HCT116 (cell line): ENCODE measurements at regions not wholly inside any gene's neighbourhood (a gene's known extent, or its start where the extent isn't known, plus 50 kb on each side); places are given as distances from the start of the nearest gene placed in this dataset.

ENCODE experiments used
- ATAC-seq: fragments of 200-7000 bp; cut with Tn5 transposase; 2 replicates; pipeline ENCODE4 v1.9.1; 2020; ENCODE audit warnings: mild to moderate bottlenecking, moderate library complexity
- BruUV-seq: library from RNA; stranded (reverse); fragments of 400-500 nt; replicated peaks from 2 replicates; lab custom pipeline; 2021; lab: Mats Ljungman, UMichigan
- CTCF ChIA-PET: fragments of 300-600 bp; sonication (Branson Sonifier 250); formaldehyde crosslinking; loops from one replicate; lab custom pipeline; 2021; ENCODE audit warnings: antibody characterized with exemption; lab: Charles Lee
- POLR2A ChIA-PET: fragments of 300-600, 350-600 bp; sonication (Branson Sonifier 250); formaldehyde crosslinking; loops from one replicate; lab custom pipeline; 2021; ENCODE audit warnings: antibody characterized with exemption; lab: Charles Lee
- RAD21 ChIA-PET, 2 experiments: fragments of 300-600 bp; sonication (Branson Sonifier 250); formaldehyde crosslinking; loops; one replicate each; lab custom pipeline; 2023; ENCODE audit warnings: low total read pairs in 2 of 2; ENCODE audit not compliant: uncharacterized antibody in 2 of 2, unreplicated experiment in 2 of 2, low non-redundant PET in 1 of 2; lab: Charles Lee
- DNase-seq: peaks from one replicate; pipeline ENCODE4 v3.0.0-alpha.2; 2010; ENCODE audit warnings: low read depth, low spot score
- H2AFZ ChIP-seq: fragments of 200-600 bp; shearing (Covaris generic), sonication (generic); 2 replicates; pipeline ENCODE4 v1.6.1; 2017; ENCODE audit warnings: low read depth, mixed run types, mixed read lengths, antibody characterized with exemption, low read length; ENCODE audit not compliant: poor library complexity, severe bottlenecking
- H3K27ac ChIP-seq: 2 replicates; pipeline ENCODE4 v1.5.1; 2012; ENCODE audit warnings: low read depth, low read length
- H3K27me3 ChIP-seq: fragments of 200-600 bp; sonication (generic); 2 replicates; pipeline ENCODE4 v1.6.1; 2016; ENCODE audit warnings: mixed run types, low read length, mixed read lengths; ENCODE audit not compliant: insufficient read depth
- H3K36me3 ChIP-seq, 2 experiments: fragments of 200-500 bp in 1 of 2; fragments of 200-600 bp in 1 of 2; sonication (Bioruptor generic) in 1 of 2; sonication (generic) in 1 of 2; 2 replicates each; pipeline versions ENCODE4 v1.5.1 to v1.6.1; 2014 to 2016; ENCODE audit warnings: low read length in 2 of 2, inconsistent platforms in 1 of 2, mixed read lengths in 1 of 2, mixed run types in 1 of 2; ENCODE audit not compliant: insufficient read depth in 2 of 2, control insufficient read depth in 1 of 2
- H3K4me1 ChIP-seq, 2 experiments: fragments of 200-600 bp in 1 of 2; sonication (generic) in 1 of 2; 2 replicates each; pipeline versions ENCODE4 v1.5.1 to v1.6.1; 2012 to 2017; ENCODE audit warnings: low read length in 2 of 2, inconsistent platforms in 1 of 2, mild to moderate bottlenecking in 1 of 2, mixed read lengths in 1 of 2, mixed run types in 1 of 2, moderate library complexity in 1 of 2; ENCODE audit not compliant: insufficient read depth in 2 of 2, control insufficient read depth in 1 of 2
- H3K4me2 ChIP-seq: fragments of 200-600 bp; sonication (generic); 2 replicates; pipeline ENCODE4 v1.6.1; 2017; ENCODE audit warnings: mixed run types, low read length, mixed read lengths
- H3K4me3 ChIP-seq, 2 experiments: fragments of 200-600 bp in 1 of 2; sonication (generic) in 1 of 2; replicated peaks in 1 of 2; 2 replicates each; pipeline ENCODE4 v1.5.1; 2011 to 2016; ENCODE audit warnings: low read length in 2 of 2, control low read depth in 1 of 2, low read depth in 1 of 2, mild to moderate bottlenecking in 1 of 2, mixed read lengths in 1 of 2, mixed run types in 1 of 2
- H3K79me2 ChIP-seq: fragments of 200-600 bp; sonication (generic); 2 replicates; pipeline ENCODE4 v1.6.1; 2017; ENCODE audit warnings: mild to moderate bottlenecking, mixed run types, low read length, moderate library complexity, mixed read lengths; ENCODE audit not compliant: insufficient read depth
- H3K9ac ChIP-seq: fragments of 200-600 bp; sonication (generic); 2 replicates; pipeline ENCODE4 v1.6.1; 2016; ENCODE audit warnings: low read length, mixed read lengths
- H3K9me2 ChIP-seq: fragments of 200-600 bp; sonication (generic), shearing (Covaris generic); 2 replicates; pipeline ENCODE4 v1.6.1; 2017; ENCODE audit warnings: mixed run types, mild to moderate bottlenecking, moderate library complexity; ENCODE audit not compliant: insufficient read depth
- H3K9me3 ChIP-seq, 2 experiments: fragments of 200-500 bp in 1 of 2; fragments of 200-600 bp in 1 of 2; sonication (Bioruptor generic) in 1 of 2; sonication (generic) in 1 of 2; 2 replicates each; pipeline ENCODE4 v1.6.1; 2014 to 2017; ENCODE audit warnings: low read length in 2 of 2, mixed read lengths in 2 of 2, inconsistent platforms in 1 of 2, low read depth in 1 of 2, mild to moderate bottlenecking in 1 of 2, mixed run types in 1 of 2, moderate library complexity in 1 of 2; ENCODE audit not compliant: control insufficient read depth in 1 of 2, insufficient read depth in 1 of 2
- H4K20me1 ChIP-seq: fragments of 200-600 bp; sonication (generic), shearing (Covaris generic); 2 replicates; pipeline ENCODE4 v1.6.1; 2017; ENCODE audit warnings: mixed run types, mild to moderate bottlenecking, moderate library complexity; ENCODE audit not compliant: insufficient read depth
- CEBPB ChIP-seq: IDR thresholded peaks from 2 replicates; pipeline ENCODE4 v1.6.1; 2012; ENCODE audit warnings: low read depth
- CTCF ChIP-seq, 3 experiments: fragments of 200-600 bp in 1 of 3; sonication (generic) in 1 of 3; IDR thresholded peaks in 2 of 3; conservative IDR thresholded peaks in 1 of 3; 2 replicates each; pipeline ENCODE4 v1.5.1; 2012 to 2017; ENCODE audit warnings: low read depth in 2 of 3, low read length in 2 of 3, antibody characterized with exemption in 1 of 3, borderline replicate concordance in 1 of 3, control low read depth in 1 of 3, mild to moderate bottlenecking in 1 of 3, mixed read lengths in 1 of 3, mixed run types in 1 of 3, moderate library complexity in 1 of 3; ENCODE audit not compliant: insufficient read depth in 1 of 3
- EGR1 ChIP-seq: IDR thresholded peaks from 2 replicates; pipeline ENCODE4 v1.6.1; 2012; ENCODE audit warnings: low read depth
- EZH2 ChIP-seq: fragments of 200-600 bp; sonication (generic); IDR thresholded peaks from 2 replicates; pipeline ENCODE4 v1.6.1; 2017; ENCODE audit warnings: antibody characterized with exemption, mixed run types
- EZH2phosphoT487 ChIP-seq: fragments of 200-600 bp; IDR thresholded peaks from 2 replicates; pipeline ENCODE4 v1.6.1; 2018; ENCODE audit warnings: antibody characterized with exemption, borderline replicate concordance
- FOSL1 ChIP-seq: IDR thresholded peaks from 2 replicates; pipeline ENCODE4 v1.6.1; 2012; ENCODE audit warnings: low read depth
- JUND ChIP-seq: IDR thresholded peaks from 2 replicates; pipeline ENCODE4 v1.6.1; 2012
- MAX ChIP-seq: IDR thresholded peaks from 2 replicates; pipeline ENCODE4 v1.6.1; 2012
- POLR2AphosphoS5 ChIP-seq: IDR thresholded peaks from 2 replicates; pipeline ENCODE4 v1.6.1; 2011; ENCODE audit warnings: mild to moderate bottlenecking, low read depth, low read length, moderate library complexity
- RAD21 ChIP-seq: IDR thresholded peaks from 2 replicates; pipeline ENCODE4 v1.6.1; 2012; ENCODE audit warnings: low read depth, mild to moderate bottlenecking
- REST ChIP-seq: IDR thresholded peaks from 2 replicates; pipeline ENCODE4 v1.6.1; 2012; ENCODE audit warnings: low read depth
- SP1 ChIP-seq: IDR thresholded peaks from 2 replicates; pipeline ENCODE4 v1.6.1; 2012; ENCODE audit warnings: low read depth
- TCF7L2 ChIP-seq: IDR thresholded peaks from 2 replicates; pipeline ENCODE4 v1.7.0; 2011; ENCODE audit warnings: borderline replicate concordance, inconsistent platforms; ENCODE audit not compliant: insufficient read depth, insufficient read length; ENCODE audit errors: extremely low read depth
- ZFX ChIP-seq: fragments of 450-650 bp; IDR thresholded peaks from 2 replicates; pipeline ENCODE4 v1.6.1; 2017
- intact Hi-C: fragments of 100-400 bp; cut with micrococcal nuclease; formaldehyde crosslinking; loops from 2 replicates; pipeline ENCODE4 v1.10.0; 2022

GRCh38 chr21:27143476-27143875, 176.6 kb upstream of the ADAMTS5 start:
- Histone ChIP-seq H4K20me1 (no peaks in the 10 kb centered on the region), H3K9me2 (no peaks in the 10 kb centered on the region), H3K4me1 (no peaks in the 10 kb centered on the region), H2AFZ (no peak overlapping the region), H3K36me3 (no peaks in the 10 kb centered on the region), H3K79me2 (no peaks in the 10 kb centered on the region), H3K4me2 (no peak overlapping the region), H3K27ac (no peak overlapping the region), H3K9ac (no peak overlapping the region), H3K9me3 (peaks cover 15 to 22% of the 10 kb centered on the region in 2 experiments; a peak in 3 of 4 replicates), H3K27me3 (no peaks in the 10 kb centered on the region), H3K4me3 (no peak overlapping the region)
- POLR2A ChIA-PET, result no interaction called here
- DNase-seq, result no peak
- no TSS peak for BruUV-seq
- ATAC-seq, result no peak
- RAD21 ChIA-PET, result no interaction called here
- intact Hi-C loops, result no loop called here
- TF ChIP-seq CEBPB (no peak), EGR1 (no peak), POLR2AphosphoS5 (no peak), JUND (no peak), ZFX (no peak), FOSL1 (no peak), MAX (no peak), SP1 (no peak), EZH2 (no peak), EZH2phosphoT487 (no peak), RAD21 (no peak), CTCF (IDR thresholded peaks at IDR 0.05 in 2 of 3, conservative IDR thresholded peaks at IDR 0.05 in 1 of 3; ENCODE audit: borderline replicate concordance in 1 of 3, insufficient read depth in 1 of 3, low read depth in 2 of 3, low read length in 2 of 3) (no peak), REST (no peak), TCF7L2 (no peak)
- CTCF ChIA-PET, result no interaction called here
